CD4-positive, alpha-beta T cell treated with Interleukin-4 for 1 hour (primary cell): ENCODE measurements at regions not wholly inside any gene's neighbourhood (a gene's known extent, or its start where the extent isn't known, plus 50 kb on each side); places are given as distances from the start of the nearest gene placed in this dataset.

Source experiments
- DNase-seq, 2 donors: peaks; one replicate each; pipeline ENCODE4 v3.0.0-alpha.2; 2020 to 2022

DNA sequence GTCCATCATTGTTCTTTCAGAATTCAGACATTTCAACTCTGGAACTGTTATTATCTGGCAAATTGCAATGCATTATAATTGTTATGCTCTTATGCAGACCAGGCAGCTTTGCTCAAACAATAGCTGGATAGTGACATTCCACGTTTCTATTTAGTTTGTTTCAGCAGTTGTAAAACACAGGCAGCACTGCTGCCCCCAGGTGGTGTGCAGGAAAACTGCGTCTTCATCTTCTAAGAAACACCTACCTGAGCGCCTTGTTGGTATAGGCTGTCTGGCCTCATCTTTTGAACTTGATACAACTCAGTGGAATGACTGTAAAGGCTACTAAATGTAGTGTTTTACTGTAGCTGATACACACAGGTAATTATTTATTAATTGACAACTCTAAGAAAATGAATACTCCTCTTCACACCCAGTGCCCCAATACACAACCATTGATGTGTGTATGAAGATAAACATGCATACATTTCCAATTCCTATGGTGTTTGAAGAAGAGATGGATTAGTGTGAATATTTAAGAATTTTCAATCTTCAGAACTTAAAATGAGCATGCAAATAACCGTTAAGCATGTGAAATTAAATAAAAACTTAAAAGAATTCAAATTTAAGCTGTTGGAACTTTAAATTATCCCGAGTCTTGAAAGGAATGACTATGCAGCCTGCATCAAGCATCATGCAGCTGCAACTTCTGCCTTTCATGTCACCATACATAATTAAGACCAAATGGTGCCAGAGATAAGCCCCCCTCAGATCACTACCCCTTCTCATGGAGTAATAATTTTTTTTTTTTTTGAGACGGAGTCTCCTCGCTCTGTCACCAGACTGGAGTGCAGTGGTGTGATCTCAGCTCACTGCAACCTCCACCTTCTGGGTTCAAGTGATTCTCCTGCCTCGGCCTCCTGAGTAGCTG, 85.6 kb downstream of the CD8B2 start:
- DNase-seq: no peak

DNA sequence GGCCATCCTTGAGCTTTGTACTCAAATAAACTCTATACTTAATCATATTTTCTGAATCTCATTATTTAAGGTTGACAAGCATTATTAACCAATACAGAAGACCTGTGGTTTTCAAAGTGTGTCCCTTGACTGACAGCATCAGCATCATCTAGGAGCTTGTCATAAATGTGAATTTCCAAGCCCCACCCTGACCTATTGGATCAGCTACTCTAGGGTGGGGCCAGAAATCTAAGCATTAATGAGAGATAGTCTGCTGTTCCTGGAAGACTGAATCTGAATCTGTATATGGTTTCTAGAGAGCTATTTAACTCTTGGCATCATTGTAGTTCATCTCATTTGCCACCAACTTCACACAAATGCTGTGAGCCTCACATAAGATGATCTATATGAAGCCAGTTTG, 86.6 kb downstream of the CD8B2 start:
- DNase-seq: no peak

DNA sequence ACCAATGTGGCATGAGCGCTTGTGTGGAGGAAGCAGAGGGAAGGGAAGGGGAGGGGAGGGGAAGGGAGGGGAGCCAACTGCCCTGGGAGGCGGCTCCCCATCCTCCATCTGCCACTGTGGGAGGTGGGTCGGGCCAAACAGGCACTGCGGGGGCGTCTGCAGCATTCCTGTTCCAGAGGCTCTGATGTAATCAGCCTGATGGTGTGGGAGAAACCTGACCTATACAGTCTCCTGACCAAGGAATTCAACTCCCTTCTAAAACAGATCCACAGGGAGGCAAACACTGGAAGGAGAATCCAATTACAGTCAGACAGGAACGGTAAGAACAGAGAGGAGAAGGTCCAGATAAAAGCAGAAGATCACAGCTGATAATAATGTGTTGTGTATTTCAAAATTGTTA, 88.8 kb downstream of the CD8B2 start:
- no peak for DNase-seq

DNA sequence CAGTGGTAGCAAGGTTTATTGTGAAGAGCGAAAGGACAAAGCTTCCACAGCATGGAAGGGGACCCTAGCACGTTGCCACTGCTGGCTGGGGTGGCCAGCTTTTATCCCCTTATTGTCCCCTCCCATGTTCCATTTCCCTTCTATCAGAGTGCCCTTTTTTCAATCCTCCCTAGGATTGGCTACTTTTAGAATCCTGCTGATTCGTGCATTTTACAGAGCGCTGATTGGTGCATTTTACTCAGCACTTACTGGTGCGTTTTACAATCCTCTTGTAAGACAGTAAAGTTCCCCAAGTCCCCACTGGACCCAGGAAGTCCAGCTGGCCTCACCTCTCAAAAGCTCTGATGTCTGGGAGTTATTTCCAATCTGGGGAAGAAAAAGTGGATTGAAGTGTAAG, 90.1 kb downstream of the CD8B2 start:
- no peak for DNase-seq

DNA sequence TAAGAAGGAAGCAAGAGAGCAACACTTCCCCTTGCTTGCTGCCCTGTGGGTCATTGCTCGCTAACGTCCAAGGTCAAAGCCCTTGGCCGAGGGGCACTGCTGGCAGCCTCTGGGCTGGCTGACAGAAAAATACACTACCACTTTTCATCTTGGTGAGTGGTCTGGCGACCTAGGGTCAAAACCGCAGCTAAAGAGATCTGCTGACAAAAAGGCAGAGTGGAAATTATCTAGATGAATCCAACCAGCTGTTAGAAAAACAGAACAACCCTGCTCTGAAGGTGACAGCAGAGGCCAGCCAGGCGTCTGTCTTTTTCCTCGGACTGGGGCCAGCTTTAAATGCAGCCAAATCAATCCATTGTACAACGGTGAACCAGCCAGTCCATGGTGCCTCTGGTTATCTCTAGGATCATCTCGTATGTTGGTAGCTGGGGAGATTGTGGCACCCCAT, 92.6 kb downstream of the CD8B2 start:
- DNase-seq: no peak

DNA sequence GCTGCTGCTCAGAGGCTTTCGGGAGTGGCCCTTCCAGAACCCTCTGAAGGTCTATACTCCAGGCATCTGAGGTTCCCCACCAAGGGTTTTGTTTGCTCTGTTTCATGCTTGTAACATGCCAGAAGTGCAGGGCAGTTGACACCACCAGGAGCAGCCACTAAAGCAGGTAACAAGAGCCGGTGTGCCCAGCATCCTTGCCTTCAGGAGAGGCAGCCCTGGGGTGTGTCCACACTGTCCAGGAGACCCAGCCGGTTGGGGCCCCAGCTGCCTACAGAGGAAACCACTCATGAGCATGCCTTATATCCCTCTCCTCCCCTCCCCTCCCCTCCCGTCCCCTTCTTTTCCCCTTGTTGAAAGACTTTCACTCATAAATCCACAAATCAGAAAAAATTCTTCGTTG, 93.1 kb downstream of the CD8B2 start:
- no peak for DNase-seq

- no peak for DNase-seq
Measured at GRCh38 chr2:106581328-106581727, 94.2 kb downstream of the CD8B2 start.

GRCh38 chr2:106581755-106582147, 94.6 kb downstream of the CD8B2 start:
- peak in 1 of 2 donors; percentile 3 for DNase-seq

GRCh38 chr2:106582148-106583143, 95.3 kb downstream of the CD8B2 start:
- peak; percentile 32 to 56 for DNase-seq

DNA sequence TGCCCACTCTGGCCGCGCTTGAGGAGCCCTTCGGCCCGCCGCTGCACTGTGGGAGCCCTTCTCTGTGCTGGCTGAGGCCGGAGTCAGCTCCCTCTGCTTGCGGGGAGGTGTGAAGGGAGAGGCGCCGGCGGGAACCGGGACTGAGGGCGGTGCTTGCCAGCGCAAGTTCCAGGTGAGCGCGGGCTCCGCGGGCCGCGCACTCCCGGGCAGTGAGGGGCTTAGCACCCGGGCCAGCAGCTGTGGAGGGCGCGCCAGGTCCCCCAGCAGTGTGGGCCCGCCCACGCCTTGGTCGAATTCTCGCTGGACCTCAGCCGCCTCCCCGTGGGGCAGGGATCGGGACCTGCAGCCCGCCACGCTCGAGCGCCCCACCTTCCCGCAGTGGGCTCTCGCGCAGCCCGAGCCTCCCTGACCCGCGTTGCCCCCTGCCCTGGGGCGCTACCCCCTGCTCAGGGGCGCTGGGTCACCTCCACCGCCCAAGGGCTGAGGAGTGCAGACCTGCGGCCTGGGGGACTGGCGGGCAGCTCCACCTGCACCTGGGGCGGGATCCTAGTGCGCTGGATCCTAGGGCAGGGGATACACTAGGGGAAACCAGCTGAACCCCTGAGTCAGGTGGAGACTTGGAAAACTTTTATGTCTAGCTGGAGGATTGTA, 97.3 kb downstream of the CD8B2 start:
- no peak for DNase-seq

DNA sequence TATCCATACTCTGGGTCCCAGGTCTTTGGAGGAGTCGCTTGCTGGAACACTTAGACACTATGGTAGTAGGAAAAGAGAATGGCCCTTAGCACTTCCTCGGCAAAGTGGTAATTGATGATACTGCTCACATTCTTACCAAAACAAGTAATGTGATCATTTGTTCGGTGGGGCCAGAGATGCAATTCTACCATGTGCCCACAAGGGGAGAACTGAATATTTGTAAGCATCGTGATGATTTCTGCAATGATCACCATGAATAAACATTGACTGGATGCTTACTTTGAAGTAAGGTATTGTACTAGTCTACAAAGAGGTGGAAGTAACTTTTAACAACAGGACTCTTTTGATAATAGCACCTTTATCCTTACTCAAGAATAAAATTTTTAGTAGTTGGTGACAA, 109.7 kb downstream of the CD8B2 start:
- no peak for DNase-seq

GRCh38 chr2:106599540-106599939, 112.4 kb downstream of the CD8B2 start:
- no peak for DNase-seq

DNA sequence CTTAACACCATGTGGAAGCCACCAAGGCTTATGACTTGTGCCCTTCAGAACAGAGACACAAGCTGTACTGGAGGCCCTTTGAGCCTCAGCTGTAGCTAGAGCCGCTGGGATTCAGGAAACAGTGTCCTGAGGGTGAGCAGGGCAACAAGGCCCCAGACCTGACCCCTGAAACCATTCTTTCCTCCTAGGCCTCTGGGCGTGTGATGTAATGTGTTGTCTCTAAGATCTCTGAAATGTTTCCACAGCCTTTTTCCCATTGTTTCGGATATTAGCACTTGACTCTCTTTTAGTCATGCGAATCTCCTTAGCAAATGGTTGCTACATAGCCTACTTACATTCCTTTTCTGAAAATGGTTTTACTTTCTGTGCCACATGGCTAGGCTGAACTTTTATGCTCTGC, 114.9 kb downstream of the CD8B2 start:
- no peak for DNase-seq

GRCh38 chr2:106606652-106607051, 119.5 kb downstream of the CD8B2 start:
- DNase-seq: no peak

GRCh38 chr2:106607371-106607770, 120.2 kb downstream of the CD8B2 start:
- DNase-seq: no peak

GRCh38 chr2:106609780-106610179, 122.6 kb downstream of the CD8B2 start:
- DNase-seq: no peak

DNA sequence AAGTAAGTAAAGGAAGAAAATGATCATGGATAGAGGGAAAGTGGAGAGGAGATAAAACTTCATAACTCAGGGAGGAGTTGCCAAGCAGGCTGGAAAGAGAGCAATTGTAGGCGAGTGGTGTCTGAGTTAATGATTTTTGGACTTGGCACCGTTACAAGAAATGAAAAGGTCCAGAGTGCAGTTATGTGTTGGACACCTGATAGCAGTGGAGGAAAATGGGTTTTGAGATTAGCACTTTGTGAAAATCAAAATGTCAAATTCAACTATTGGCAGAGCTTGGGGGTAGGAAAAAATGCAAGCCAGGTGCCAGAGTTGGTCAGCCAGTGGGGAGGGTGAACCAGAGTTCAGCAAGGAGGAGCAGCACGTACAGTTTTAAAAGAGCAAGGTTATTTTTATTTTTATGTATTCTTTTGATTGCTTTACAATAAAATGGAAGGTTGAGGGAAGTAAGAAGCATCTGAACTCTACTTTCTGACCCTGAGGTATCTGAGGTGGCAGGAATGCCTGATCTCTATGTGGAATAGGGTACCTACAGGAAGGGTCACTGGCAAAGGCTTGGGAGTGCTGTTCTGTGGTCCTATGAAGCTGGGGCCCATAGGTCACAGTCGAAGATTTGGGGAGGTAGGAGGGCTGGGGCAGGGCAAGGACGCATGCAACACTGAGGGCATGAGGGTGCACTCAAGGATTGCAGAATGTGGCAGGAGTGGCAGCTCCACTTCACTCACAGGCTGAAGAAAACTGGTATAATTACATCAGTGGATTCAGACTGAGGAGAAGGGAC, 127.5 kb downstream of the CD8B2 start:
- DNase-seq: no peak

GRCh38 chr2:106618614-106619013, 131.4 kb downstream of the CD8B2 start:
- no peak for DNase-seq

DNA sequence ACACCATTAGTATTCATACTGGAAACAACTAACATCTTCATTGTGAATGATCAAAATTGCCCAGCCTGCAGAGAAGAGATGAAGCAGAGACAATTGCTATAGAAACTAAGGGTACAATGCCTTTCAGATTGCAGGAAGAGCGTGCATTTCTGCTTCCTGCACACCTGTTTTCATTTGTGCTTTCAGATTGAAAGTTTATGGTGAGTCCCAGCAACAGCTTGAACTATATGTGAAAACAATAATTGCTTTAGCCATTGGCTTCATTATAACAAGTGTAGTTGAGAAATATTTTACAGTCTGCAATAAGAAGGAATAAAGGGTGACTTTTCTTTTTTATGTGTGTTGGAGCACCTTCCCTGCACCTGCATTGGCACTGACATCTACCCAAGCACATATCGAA, 136.3 kb downstream of the CD8B2 start:
- no peak for DNase-seq

- DNase-seq: no peak
Measured at GRCh38 chr2:106624787-106625380, 137.7 kb downstream of the CD8B2 start.

GRCh38 chr2:106628377-106628776, 141.2 kb downstream of the CD8B2 start:
- DNase-seq: no peak

DNA sequence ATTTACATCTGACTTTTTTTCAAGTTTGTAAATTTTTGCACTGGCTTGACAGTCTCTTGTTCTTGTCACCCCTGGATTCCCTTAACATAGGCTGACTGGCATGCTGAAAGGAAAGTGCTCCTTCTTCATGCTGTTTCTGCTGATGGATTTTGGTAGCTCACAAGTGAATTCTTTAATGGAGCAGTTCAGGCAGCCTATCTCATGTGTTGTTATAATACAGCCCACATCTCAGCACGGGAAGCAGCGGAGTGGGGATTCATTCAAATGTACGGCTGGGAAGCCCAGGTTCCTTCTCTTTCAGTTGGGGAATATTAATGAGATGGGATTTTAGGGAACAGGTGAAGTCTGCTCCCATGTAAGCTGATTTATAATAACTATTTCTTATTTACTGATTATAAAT, 142.8 kb downstream of the CD8B2 start:
- no peak for DNase-seq
